Endodermal cell (in vitro differentiated cells): ENCODE measurements at regions not wholly inside any gene's neighbourhood (a gene's known extent, or its start where the extent isn't known, plus 50 kb on each side); places are given as distances from the start of the nearest gene placed in this dataset.

Experiments
- DNase-seq: peaks from one replicate; pipeline ENCODE4 v3.0.0-alpha.2; 2017
- H3K27ac ChIP-seq: 2 replicates; pipeline ENCODE4 v1.5.1; 2013; ENCODE audit warnings: mild to moderate bottlenecking, low read depth, low read length, moderate library complexity
- H3K27me3 ChIP-seq: 2 replicates; pipeline ENCODE4 v1.6.1; 2013; ENCODE audit warnings: mild to moderate bottlenecking, low read length, moderate library complexity; ENCODE audit not compliant: insufficient read depth, control insufficient read depth, poor library complexity, severe bottlenecking
- H3K36me3 ChIP-seq: 2 replicates; pipeline ENCODE4 v1.7.0; 2013; ENCODE audit warnings: mild to moderate bottlenecking, low read length, moderate library complexity; ENCODE audit not compliant: control insufficient read depth, insufficient read depth
- H3K4me1 ChIP-seq: one replicate; pipeline ENCODE4 v1.7.0; 2013; ENCODE audit warnings: low read length; ENCODE audit not compliant: control insufficient read depth, insufficient read depth
- H3K4me3 ChIP-seq: 2 replicates; pipeline ENCODE4 v1.5.1; 2013; ENCODE audit warnings: mild to moderate bottlenecking, low read length, moderate library complexity
- H3K9ac ChIP-seq: 2 replicates; pipeline ENCODE4 v1.6.1; 2013; ENCODE audit warnings: mild to moderate bottlenecking, low read length, moderate library complexity; ENCODE audit not compliant: poor library complexity, severe bottlenecking; ENCODE audit errors: extremely low read depth
- H3K9me3 ChIP-seq: 2 replicates; pipeline ENCODE4 v1.6.1; 2013; ENCODE audit warnings: mild to moderate bottlenecking, low read length, moderate library complexity; ENCODE audit not compliant: control insufficient read depth
- H3K27ac Mint-ChIP-seq: 2 replicates; pipeline ENCODE4 v1.8.0; 2020; ENCODE audit warnings: mixed read lengths
- H3K27me3 Mint-ChIP-seq: 2 replicates; pipeline ENCODE4 v1.8.0; 2021; ENCODE audit warnings: mild to moderate bottlenecking, mixed read lengths; ENCODE audit not compliant: insufficient read depth
- H3K36me3 Mint-ChIP-seq: 2 replicates; pipeline ENCODE4 v1.8.0; 2020; ENCODE audit warnings: low read depth, mixed read lengths
- H3K4me1 Mint-ChIP-seq: 2 replicates; pipeline ENCODE4 v1.8.0; 2020; ENCODE audit warnings: mixed read lengths
- H3K4me3 Mint-ChIP-seq: 2 replicates; pipeline ENCODE4 v1.8.0; 2020; ENCODE audit warnings: mild to moderate bottlenecking, moderate library complexity, mixed read lengths
- H3K9me3 Mint-ChIP-seq: 2 replicates; pipeline ENCODE4 v1.8.0; 2020; ENCODE audit warnings: mild to moderate bottlenecking, mixed read lengths
- WGBS, 2 experiments: methylation state at CpG; one replicate each; pipeline versions ENCODE4 v1.1.5 to v1.1.7; 2013; ENCODE audit warnings: missing lambda C conversion rate in 2 of 2, mixed read lengths in 1 of 2; ENCODE audit not compliant: insufficient coverage in 1 of 2, insufficient read length in 1 of 2; 5-methylcytosine and 5-hydroxymethylcytosine counted together
- TF ChIP-seq, protein P1 (sequence below): fragments of 200-600 bp; sonication (generic); conservative IDR thresholded peaks from 2 replicates; pipeline ENCODE4 v1.5.0; 2021; ENCODE audit warnings: antibody characterized with exemption, mild to moderate bottlenecking

DNA sequence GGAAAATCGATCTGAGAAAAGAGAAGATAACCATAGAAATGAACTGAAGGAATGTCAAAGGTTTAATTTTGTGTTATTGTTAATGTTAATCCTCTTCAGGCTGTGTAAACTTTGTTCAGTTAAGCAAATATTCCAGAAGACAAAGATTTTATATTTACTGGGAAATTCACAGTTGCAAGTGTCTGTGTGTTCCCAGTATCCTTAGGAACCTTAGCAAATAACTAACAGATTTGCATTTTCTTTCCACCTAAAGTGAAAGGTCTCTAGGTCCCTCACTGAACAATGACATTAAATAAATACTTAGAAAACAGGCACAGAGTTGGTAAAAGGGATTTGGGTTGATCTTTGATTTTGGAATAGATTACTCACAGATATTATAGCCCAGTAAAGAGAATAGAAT, 324.7 kb downstream of the C4orf33 start:
- Mint-ChIP-seq H3K4me1 (peaks cover 4% of the 10 kb centered on the region), H3K9me3 (no peaks in the 10 kb centered on the region), H3K27me3 (no peaks in the 10 kb centered on the region), H3K36me3 (no peaks in the 10 kb centered on the region), H3K27ac (no peak overlapping the region), H3K4me3 (no peak overlapping the region)
- no peaks in the 10 kb centered on the region for H3K4me1 ChIP-seq
- no peak for DNase-seq
- TF ChIP-seq, protein P1, sequence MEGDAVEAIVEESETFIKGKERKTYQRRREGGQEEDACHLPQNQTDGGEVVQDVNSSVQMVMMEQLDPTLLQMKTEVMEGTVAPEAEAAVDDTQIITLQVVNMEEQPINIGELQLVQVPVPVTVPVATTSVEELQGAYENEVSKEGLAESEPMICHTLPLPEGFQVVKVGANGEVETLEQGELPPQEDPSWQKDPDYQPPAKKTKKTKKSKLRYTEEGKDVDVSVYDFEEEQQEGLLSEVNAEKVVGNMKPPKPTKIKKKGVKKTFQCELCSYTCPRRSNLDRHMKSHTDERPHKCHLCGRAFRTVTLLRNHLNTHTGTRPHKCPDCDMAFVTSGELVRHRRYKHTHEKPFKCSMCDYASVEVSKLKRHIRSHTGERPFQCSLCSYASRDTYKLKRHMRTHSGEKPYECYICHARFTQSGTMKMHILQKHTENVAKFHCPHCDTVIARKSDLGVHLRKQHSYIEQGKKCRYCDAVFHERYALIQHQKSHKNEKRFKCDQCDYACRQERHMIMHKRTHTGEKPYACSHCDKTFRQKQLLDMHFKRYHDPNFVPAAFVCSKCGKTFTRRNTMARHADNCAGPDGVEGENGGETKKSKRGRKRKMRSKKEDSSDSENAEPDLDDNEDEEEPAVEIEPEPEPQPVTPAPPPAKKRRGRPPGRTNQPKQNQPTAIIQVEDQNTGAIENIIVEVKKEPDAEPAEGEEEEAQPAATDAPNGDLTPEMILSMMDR: no peak
- no peak overlapping the region for H3K27ac ChIP-seq
- H3K9ac ChIP-seq: no peak overlapping the region
- no peaks in the 10 kb centered on the region for H3K27me3 ChIP-seq
- WGBS, 2 experiments: 80 to 86% methylated on average over 1 of the region's 1 CpG
- no peak overlapping the region for H3K4me3 ChIP-seq
- no peaks in the 10 kb centered on the region for H3K36me3 ChIP-seq
- H3K9me3 ChIP-seq: no peaks in the 10 kb centered on the region

DNA sequence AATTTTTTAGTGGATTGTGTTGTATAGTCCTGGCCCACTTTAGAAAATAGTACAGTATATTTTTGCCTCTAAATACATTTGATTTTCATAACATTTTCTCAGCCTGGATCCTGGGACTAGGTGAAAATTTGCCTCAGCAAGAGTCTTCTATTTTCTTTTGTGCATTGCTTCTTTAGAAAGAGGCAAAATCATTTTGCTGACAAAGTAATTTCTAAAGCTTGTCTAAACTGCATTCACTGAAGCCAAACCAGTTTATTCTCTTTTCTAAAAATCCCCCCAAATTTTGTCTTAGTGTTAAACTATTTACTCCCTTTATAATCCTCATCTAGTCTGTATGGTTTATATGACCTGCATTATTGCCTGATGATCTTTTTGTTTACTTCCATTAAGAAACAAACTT, 326.3 kb downstream of the C4orf33 start:
- no peaks in the 10 kb centered on the region for H3K4me1 ChIP-seq
- no peak overlapping the region for H3K4me3 ChIP-seq
- no peaks in the 10 kb centered on the region for H3K9me3 Mint-ChIP-seq
- H3K27me3 ChIP-seq: no peaks in the 10 kb centered on the region
- H3K27me3 Mint-ChIP-seq: no peaks in the 10 kb centered on the region
- no peak overlapping the region for H3K4me3 Mint-ChIP-seq
- H3K4me1 Mint-ChIP-seq: peaks cover 4% of the 10 kb centered on the region
- H3K27ac ChIP-seq: no peak overlapping the region
- TF ChIP-seq, protein P1: no peak
- H3K9me3 ChIP-seq: no peaks in the 10 kb centered on the region
- H3K27ac Mint-ChIP-seq: no peak overlapping the region
- H3K36me3 ChIP-seq: no peaks in the 10 kb centered on the region
- DNase-seq: no peak
- H3K9ac ChIP-seq: no peak overlapping the region
- no peaks in the 10 kb centered on the region for H3K36me3 Mint-ChIP-seq

DNA sequence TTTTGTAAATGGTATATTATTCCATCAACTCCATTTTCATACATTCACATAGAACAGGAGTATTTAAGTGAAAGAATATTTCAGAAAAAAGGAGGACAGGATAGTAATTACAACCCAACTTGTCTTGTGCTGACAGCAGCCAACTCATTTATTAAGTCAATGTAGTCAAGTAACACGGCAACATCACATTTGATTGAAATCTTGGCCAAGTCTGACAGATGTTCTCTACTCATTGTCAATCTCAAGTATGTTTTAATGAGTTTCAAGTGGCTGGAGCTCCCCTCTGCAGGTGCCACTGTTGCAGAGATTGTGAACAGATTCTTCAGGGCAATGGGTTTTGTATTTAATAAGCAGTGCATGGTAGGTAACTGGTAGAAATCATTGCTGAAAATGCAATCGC, 332.5 kb downstream of the C4orf33 start:
- DNase-seq: no peak
- Histone ChIP-seq H3K9me3 (no peaks in the 10 kb centered on the region), H3K4me3 (no peak overlapping the region), H3K4me1 (no peaks in the 10 kb centered on the region), H3K27me3 (no peaks in the 10 kb centered on the region), H3K9ac (no peak overlapping the region), H3K27ac (no peak overlapping the region), H3K36me3 (no peaks in the 10 kb centered on the region)
- no peak overlapping the region for H3K4me3 Mint-ChIP-seq
- 94% methylated on average over 2 of the region's 2 CpGs; no CpG with 5 or more reads in 1 of the 2 experiments for WGBS, 2 experiments
- TF ChIP-seq, protein P1: no peak
- H3K27me3 Mint-ChIP-seq: no peaks in the 10 kb centered on the region
- no peaks in the 10 kb centered on the region for H3K9me3 Mint-ChIP-seq
- H3K4me1 Mint-ChIP-seq: no peaks in the 10 kb centered on the region
- no peak overlapping the region for H3K27ac Mint-ChIP-seq
- no peaks in the 10 kb centered on the region for H3K36me3 Mint-ChIP-seq
